ENCODE measurements at regions not wholly inside any gene's neighbourhood (a gene's known extent, or its start where the extent isn't known, plus 50 kb on each side); places are given as distances from the start of the nearest gene placed in this dataset.
"Not testable (repeated sequence)": the region's sequence is repeated elsewhere in the genome, so short reads cannot be mapped to it uniquely, and the experiment has no call there.

DNA sequence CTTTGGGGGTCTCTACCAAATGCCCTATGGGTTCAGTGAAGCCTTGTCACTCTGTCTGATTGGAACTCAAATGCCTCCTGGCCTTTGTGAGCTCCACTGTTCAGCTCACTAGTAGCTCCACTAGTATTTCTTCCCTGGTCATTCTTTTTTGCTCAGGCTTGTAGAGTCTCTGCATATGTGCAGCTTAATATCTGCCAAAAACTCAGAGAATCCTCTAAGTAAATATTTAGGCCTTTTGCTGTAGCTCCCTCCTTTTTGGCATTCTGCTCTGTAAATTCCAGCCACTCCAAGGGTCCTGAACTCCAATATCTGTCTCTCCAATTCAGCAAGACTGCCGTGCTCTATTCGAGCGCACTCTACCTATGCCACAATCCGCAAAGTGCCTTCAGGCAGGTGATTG is 146.5 kb downstream of the MAIP1 start:
- no peak overlapping the region for H3K4me3 ChIP-seq
- no peaks in the 10 kb centered on the region for H3K36me3 ChIP-seq
- no peaks in the 10 kb centered on the region for H3K4me1 ChIP-seq
- no peak overlapping the region for H3K27ac ChIP-seq
- TF ChIP-seq, protein P1, sequence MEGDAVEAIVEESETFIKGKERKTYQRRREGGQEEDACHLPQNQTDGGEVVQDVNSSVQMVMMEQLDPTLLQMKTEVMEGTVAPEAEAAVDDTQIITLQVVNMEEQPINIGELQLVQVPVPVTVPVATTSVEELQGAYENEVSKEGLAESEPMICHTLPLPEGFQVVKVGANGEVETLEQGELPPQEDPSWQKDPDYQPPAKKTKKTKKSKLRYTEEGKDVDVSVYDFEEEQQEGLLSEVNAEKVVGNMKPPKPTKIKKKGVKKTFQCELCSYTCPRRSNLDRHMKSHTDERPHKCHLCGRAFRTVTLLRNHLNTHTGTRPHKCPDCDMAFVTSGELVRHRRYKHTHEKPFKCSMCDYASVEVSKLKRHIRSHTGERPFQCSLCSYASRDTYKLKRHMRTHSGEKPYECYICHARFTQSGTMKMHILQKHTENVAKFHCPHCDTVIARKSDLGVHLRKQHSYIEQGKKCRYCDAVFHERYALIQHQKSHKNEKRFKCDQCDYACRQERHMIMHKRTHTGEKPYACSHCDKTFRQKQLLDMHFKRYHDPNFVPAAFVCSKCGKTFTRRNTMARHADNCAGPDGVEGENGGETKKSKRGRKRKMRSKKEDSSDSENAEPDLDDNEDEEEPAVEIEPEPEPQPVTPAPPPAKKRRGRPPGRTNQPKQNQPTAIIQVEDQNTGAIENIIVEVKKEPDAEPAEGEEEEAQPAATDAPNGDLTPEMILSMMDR (IDR thresholded peaks at IDR 0.05): no peak
- H3K9me3 ChIP-seq: no peaks in the 10 kb centered on the region
- no peak for DNase-seq
- intact Hi-C loops (cut with DNase I; ENCODE audit: low total_unique reads): no loop called here
- H3K27me3 ChIP-seq: no peaks in the 10 kb centered on the region

DNA sequence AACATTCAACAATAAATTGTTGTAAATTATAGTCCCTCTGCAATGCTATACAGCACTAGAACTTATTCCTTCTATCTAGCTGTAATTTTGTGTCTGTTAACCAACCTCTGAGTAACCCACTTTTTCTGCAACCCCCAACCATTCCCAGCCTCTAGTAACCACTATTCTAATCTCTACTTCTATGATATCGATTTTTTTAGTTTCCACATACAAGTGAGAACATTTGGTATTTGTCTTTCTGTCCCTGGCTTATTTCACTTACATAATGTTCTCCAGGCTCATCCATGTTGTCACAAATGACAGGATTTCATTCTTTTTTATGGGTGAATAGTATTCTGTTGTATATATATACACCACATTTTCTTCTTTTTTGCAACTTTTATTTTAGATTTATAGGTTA is 147.6 kb downstream of the MAIP1 start:
- DNase-seq: no peak
- Histone ChIP-seq H3K36me3 (no peaks in the 10 kb centered on the region), H3K27me3 (no peaks in the 10 kb centered on the region), H3K9me3 (no peaks in the 10 kb centered on the region), H3K4me3 (no peak overlapping the region), H3K4me1 (no peaks in the 10 kb centered on the region), H3K27ac (no peak overlapping the region)
- intact Hi-C loops (cut with DNase I; ENCODE audit: low total_unique reads): no loop called here
- TF ChIP-seq, protein P1 (IDR thresholded peaks at IDR 0.05): no peak

DNA sequence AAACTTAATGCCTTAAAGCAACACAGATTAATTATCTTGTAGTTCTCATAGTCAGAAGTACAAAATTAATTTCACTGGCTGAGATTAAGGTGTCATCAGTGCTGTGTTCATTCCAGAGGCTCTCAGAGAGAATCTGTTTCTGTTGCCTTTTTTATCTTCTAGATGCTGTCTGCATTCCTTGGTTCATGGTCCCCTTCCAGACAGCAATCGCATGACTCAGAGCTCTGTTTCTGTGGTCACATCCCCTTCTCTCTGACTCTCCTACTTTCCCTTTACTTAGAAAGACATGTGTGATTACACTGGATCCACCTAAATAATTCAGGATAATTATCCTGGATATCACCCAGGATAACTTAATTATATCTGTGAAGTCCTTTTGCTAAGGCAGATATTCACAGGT is 148.6 kb downstream of the MAIP1 start:
- Histone ChIP-seq H3K9me3 (no peaks in the 10 kb centered on the region), H3K27me3 (no peaks in the 10 kb centered on the region), H3K36me3 (no peaks in the 10 kb centered on the region), H3K27ac (no peak overlapping the region), H3K4me1 (no peaks in the 10 kb centered on the region), H3K4me3 (no peak overlapping the region)
- intact Hi-C loops (cut with DNase I; ENCODE audit: low total_unique reads): no loop called here
- no peak for DNase-seq
- TF ChIP-seq, protein P1 (IDR thresholded peaks at IDR 0.05): no peak

DNA sequence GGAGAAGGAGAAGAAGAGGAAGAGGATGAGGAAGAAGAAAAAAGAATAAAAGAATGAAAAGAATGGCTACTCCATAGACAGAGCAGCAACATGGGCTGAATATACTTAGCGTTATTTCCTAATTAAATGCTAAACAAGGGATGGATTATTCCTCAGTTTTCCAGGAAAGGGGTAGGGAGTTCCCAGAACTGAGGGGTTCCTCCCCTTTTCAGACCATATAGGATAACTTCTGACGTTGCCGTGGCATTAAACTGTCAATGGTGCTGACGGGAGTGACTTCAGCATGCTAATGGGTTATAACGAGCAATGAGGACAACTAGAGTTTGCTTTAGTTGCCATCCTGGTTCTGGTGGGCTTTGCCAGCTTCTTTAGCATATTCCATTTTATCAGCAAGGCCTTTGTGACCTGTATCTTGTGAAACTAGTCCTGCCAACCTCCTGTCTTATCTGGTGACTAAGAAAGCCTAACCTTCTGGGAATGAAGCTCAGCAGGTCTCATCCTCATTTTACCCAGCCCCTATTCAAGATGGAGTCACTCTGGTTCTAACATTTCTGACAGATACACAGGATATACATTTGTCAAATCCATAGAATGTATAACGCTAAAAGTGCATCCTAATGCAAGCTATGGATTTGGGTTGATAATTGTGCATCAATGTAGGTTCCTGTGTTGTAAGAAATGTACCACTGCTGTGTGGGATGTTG is 152.3 kb downstream of the MAIP1 start:
- Histone ChIP-seq H3K36me3 (no peaks in the 10 kb centered on the region), H3K27ac (no peak overlapping the region), H3K9me3 (no peaks in the 10 kb centered on the region), H3K4me1 (no peaks in the 10 kb centered on the region), H3K4me3 (no peak overlapping the region), H3K27me3 (no peaks in the 10 kb centered on the region)
- intact Hi-C loops (cut with DNase I; ENCODE audit: low total_unique reads): no loop called here
- TF ChIP-seq, protein P1 (IDR thresholded peaks at IDR 0.05): no peak
- no peak for DNase-seq

DNA sequence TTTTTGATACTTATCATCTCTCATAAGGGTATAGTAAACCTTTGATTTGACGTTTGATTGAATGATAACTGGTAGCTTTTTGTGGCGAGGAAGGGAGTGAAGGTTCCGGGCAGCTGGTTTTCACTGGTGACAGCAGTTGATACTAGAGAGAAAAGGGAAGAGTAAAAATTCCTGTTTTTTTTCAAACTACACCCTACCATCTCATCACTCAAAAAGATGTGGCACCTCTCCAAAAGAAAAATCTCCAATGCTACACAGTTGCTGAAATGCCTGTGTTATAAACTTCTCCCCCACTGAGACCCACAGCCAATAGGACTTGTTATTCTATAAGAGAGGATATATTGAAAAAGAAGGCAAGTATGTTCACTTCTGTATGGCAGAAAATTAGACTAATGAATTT is 154.0 kb downstream of the MAIP1 start:
- Histone ChIP-seq H3K4me1 (no peaks in the 10 kb centered on the region), H3K27ac (no peak overlapping the region), H3K27me3 (no peaks in the 10 kb centered on the region), H3K36me3 (no peaks in the 10 kb centered on the region), H3K9me3 (no peaks in the 10 kb centered on the region), H3K4me3 (no peak overlapping the region)
- DNase-seq: no peak
- TF ChIP-seq, protein P1 (IDR thresholded peaks at IDR 0.05): no peak
- intact Hi-C loops (cut with DNase I; ENCODE audit: low total_unique reads): no loop called here

DNA sequence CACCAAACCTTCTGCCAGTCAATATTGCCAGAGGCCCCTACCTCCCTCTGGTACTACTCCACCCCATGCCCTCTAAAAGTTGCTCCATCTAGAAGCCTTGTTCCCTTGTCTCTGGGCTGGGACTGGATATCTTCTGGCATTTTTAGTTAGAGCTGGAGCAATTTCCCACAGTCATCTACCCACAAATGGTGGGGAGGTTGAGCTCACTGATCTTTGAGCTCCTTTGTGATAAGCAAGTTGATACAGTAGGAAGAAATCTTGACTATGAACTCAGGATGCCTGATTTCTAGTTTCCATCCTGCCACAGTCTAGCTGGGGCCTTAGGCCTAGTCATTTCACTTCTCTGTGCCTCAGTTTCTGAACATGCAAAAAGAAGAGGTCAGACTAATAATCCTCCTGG is 155.0 kb downstream of the MAIP1 start:
- Histone ChIP-seq H3K4me3 (no peak overlapping the region), H3K27ac (no peak overlapping the region), H3K4me1 (no peaks in the 10 kb centered on the region), H3K27me3 (no peaks in the 10 kb centered on the region), H3K9me3 (no peaks in the 10 kb centered on the region), H3K36me3 (no peaks in the 10 kb centered on the region)
- intact Hi-C loops (cut with DNase I; ENCODE audit: low total_unique reads): no loop called here
- DNase-seq: no peak
- TF ChIP-seq, protein P1 (IDR thresholded peaks at IDR 0.05): no peak

DNA sequence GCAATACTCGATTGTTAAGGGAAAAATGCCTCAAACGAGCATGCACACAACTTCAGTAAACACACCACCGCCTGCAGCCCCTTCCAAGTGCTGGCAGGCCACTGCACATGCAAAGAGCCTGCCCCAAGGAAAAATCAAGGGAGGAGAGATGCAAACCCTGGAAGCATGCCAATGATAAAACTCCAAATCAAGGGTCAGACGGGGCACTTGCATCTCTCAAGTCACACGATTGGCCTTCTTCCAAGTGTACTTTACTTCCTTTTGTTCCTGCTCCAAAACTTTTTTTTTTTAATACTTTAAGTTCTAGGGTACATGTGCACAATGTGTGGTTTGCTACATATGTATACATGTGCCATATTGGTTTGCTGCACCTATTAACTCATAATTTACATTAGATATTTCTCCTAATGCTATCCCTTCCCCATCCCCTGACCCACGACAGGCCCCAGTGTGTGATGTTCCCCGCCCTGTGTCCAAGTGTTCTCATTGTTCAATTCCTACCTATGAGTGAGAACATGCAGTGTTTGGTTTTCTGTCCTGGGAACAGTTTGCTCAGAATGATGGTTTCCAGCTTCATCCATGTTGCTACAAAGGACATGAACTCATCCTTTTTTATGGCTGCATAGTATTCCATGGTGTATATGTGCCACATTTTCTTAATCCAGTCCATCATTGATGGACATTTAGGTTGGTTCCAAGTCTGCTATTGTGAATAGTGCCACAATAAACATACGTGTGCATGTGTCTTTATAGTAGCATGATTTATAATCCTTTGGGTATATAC is 157.8 kb downstream of the MAIP1 start:
- H3K9me3 ChIP-seq; H3K27me3 ChIP-seq; DNase-seq; H3K27ac ChIP-seq; intact Hi-C loops (cut with DNase I; ENCODE audit: low total_unique reads); H3K36me3 ChIP-seq; H3K4me1 ChIP-seq; H3K4me3 ChIP-seq: not testable (repeated sequence)

Data from tibial artery (tissue), 4 donors.